ENCODE measurements at regions not wholly inside any gene's neighbourhood (a gene's known extent, or its start where the extent isn't known, plus 50 kb on each side); places are given as distances from the start of the nearest gene placed in this dataset.

DNA sequence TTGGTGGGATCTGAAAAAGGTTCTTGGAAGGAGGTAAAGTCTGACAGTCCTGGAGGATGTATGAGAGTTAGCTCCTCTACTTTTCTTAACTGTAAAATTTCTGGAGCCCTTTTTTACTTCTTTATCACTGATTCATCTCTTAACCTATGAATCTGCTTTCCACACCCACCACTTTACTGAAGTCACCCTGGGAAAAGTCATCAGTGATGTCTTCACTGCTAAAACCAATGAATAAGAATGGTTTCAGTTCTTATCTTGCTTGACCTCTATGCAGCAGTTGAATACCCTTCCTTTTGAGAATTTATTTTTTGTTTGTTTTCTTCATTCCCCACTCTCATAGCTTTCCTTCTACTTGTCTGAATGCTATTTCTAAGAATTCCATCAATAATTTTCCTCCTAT is 80.0 kb downstream of the AREG start:
- no peak overlapping the region for H3K4me3 ChIP-seq
- no peak overlapping the region for H3K9ac ChIP-seq (ENCODE audit: low read depth in 2 of 2, low read length in 2 of 2)
- no peaks in the 10 kb centered on the region for H3K27me3 ChIP-seq
- intact Hi-C loops (cut with DNase I) = no loop called here
- no peak overlapping the region for H3K27ac ChIP-seq
- TF ChIP-seq, protein P1, sequence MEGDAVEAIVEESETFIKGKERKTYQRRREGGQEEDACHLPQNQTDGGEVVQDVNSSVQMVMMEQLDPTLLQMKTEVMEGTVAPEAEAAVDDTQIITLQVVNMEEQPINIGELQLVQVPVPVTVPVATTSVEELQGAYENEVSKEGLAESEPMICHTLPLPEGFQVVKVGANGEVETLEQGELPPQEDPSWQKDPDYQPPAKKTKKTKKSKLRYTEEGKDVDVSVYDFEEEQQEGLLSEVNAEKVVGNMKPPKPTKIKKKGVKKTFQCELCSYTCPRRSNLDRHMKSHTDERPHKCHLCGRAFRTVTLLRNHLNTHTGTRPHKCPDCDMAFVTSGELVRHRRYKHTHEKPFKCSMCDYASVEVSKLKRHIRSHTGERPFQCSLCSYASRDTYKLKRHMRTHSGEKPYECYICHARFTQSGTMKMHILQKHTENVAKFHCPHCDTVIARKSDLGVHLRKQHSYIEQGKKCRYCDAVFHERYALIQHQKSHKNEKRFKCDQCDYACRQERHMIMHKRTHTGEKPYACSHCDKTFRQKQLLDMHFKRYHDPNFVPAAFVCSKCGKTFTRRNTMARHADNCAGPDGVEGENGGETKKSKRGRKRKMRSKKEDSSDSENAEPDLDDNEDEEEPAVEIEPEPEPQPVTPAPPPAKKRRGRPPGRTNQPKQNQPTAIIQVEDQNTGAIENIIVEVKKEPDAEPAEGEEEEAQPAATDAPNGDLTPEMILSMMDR (IDR thresholded peaks at IDR 0.05) = no peak
- H3K9me3 ChIP-seq = no peaks in the 10 kb centered on the region
- DNase-seq = no peak
- no peaks in the 10 kb centered on the region for H3K36me3 ChIP-seq
- no peaks in the 10 kb centered on the region for H3K4me1 ChIP-seq

DNA sequence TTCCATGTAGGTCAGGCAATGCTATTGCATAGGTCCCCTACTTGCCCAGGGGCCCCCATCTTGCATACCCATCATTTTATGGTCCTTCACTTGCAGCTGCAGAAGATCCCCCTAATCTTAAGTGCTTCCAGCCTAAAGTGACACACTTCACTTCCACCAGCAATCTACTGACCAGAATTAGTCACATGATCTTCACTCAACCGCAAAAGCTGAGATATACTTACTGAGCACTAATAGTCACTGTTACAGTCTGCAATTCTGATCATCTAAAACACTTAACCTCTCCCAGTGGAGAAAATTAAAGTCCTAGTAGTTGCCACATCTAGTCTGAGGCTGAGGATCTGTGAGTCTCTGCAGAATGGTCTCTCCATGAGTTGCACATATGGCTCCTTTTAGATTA is 82.1 kb downstream of the AREG start:
- no peaks in the 10 kb centered on the region for H3K4me1 ChIP-seq
- H3K9ac ChIP-seq (ENCODE audit: low read depth in 2 of 2, low read length in 2 of 2) = no peak overlapping the region
- no peaks in the 10 kb centered on the region for H3K9me3 ChIP-seq
- DNase-seq = no peak
- no peaks in the 10 kb centered on the region for H3K27me3 ChIP-seq
- intact Hi-C loops (cut with DNase I) = no loop called here
- no peaks in the 10 kb centered on the region for H3K36me3 ChIP-seq
- H3K27ac ChIP-seq = no peak overlapping the region
- TF ChIP-seq, protein P1 (IDR thresholded peaks at IDR 0.05) = no peak
- H3K4me3 ChIP-seq = no peak overlapping the region

DNA sequence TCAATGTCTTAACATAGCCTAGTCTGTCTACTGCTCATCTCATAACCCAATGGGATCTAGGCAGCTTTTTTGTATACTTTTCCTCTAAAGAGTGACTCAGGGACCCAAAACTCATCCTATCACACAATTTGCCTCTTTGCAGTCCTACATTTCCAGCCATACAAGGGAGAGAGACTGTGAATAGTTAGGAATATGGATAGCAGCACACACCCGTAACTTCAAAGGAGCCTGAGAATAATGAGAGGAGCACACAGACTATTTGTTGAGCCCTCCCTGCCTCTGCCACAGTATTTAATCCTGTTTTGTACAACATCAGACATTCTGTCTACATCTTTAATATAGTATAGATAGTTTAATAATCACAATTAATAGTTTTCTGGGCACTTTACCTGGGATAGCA is 83.2 kb downstream of the AREG start:
- Histone ChIP-seq H3K9me3 (no peaks in the 10 kb centered on the region), H3K4me1 (no peaks in the 10 kb centered on the region), H3K9ac (ENCODE audit: low read depth in 2 of 2, low read length in 2 of 2) (no peak overlapping the region), H3K36me3 (no peaks in the 10 kb centered on the region), H3K27ac (no peak overlapping the region), H3K27me3 (no peaks in the 10 kb centered on the region), H3K4me3 (no peak overlapping the region)
- no peak for DNase-seq
- TF ChIP-seq, protein P1 (IDR thresholded peaks at IDR 0.05) = no peak
- intact Hi-C loops (cut with DNase I) = no loop called here

DNA sequence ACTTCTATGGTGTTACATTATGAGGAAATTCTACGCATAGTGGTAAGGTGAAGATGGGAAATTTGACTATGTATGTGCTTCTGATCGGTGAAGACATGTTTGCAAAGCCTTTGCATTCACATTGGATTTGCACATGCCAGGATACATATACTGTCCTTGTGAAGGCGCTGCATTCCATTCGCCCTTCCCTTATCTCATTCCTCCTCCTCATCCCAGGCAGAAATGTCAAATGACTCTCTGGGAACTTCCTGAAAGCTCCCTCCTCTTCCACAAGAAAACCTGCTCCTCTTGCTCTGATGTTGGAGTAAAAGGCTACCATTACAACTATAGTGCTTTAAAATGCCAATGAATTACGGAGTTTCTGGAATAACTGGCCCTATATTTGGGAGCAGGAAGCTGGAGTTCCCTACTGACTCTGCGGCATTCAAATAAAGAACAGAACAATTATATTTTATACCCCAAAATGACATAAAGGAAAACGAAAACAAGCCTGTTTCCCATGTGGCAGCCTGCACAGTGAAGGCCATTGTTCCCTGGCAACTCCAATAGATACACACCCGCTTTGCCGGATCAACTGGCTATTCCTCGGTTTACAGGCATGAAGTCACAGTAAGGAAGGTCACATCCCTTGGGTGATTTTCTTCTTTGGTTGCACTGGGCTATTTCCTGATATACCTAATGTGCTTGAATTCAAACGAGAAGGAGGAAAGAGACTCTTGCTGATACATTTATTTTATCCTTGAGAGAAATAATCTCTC is 84.5 kb downstream of the AREG start:
- Histone ChIP-seq H3K36me3 (no peaks in the 10 kb centered on the region), H3K9me3 (no peaks in the 10 kb centered on the region), H3K27ac (peak overlapping the region; percentile 46), H3K4me1 (no peaks in the 10 kb centered on the region), H3K9ac (ENCODE audit: low read depth in 2 of 2, low read length in 2 of 2) (no peak overlapping the region), H3K27me3 (no peaks in the 10 kb centered on the region), H3K4me3 (no peak overlapping the region)
- peak; percentile 61 for DNase-seq
- TF ChIP-seq, protein P1 (IDR thresholded peaks at IDR 0.05) = no peak
- intact Hi-C loops (cut with DNase I) = loop anchor here (2.0 kb wide), 1 partner anchor 153 kb away; no protein-coding TSS in a partner anchor

DNA sequence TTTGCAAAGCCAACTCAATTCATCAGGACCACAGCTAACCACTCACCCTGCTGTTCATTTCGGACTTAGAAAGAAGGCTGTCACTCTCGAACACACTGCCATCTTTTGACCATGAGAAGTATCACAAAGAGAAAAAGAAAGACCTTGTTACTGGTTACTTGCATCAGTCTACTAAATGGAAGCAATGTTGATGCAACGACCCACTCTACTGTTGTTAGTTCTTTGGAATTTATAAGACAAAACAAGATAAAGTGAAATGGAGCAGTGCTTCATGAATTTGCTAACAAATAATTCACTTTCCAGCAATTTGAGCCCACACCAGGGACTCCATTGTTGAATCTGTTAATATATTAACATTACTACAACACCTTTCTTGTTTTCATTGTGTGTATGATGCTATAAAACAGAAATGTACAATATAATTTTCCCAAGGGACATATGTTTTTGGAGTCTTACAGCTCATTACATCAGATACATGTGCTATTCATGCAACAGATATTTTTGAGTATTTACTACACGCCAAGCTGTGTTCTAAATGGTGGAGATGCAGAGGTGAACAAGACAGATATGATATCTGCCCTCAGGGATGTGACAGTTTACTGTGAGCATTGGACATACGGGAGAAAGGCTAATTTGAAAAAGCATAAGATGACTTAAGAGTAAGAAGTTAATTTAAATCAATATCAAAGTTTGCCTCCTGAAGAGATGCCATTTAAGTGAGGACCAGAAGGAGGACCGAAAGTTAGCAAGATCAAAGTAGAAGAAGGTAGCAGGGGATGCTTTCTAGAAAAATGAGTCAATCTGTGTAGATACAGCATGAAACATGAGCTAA is 87.2 kb downstream of the AREG start:
- Histone ChIP-seq H3K4me1 (no peaks in the 10 kb centered on the region), H3K4me3 (no peak overlapping the region), H3K36me3 (no peaks in the 10 kb centered on the region), H3K27me3 (no peaks in the 10 kb centered on the region), H3K9ac (ENCODE audit: low read depth in 2 of 2, low read length in 2 of 2) (no peak overlapping the region), H3K9me3 (no peaks in the 10 kb centered on the region), H3K27ac (no peak overlapping the region)
- intact Hi-C loops (cut with DNase I) = loop anchor here (2.0 kb wide), 1 partner anchor 155 kb away; no protein-coding TSS in a partner anchor
- TF ChIP-seq, protein P1 (IDR thresholded peaks at IDR 0.05) = peak; percentile 50
- DNase-seq = peak; percentile 31

Data from colonic mucosa (tissue), 4 donors.